ENCODE measurements at regions not wholly inside any gene's neighbourhood (a gene's known extent, or its start where the extent isn't known, plus 50 kb on each side); places are given as distances from the start of the nearest gene placed in this dataset.

DNA sequence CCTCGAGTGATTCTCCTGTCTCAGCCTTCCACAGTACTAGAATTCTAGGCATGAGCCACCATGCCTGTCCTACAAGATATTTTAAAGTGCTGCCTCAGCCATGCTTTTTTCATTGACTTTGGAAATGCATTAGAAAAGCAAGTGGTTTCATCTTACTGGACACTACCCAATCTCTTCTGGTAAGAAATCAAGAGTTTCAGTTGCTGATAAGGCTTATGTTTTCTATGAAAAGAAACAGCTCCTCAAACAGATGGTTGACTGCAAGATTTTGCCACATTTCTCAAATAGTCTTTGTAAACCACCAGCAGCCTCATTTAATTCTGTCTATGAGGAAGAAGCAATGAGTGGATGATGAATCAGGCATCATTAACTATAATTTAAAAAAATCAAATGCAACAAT lies 264.5 kb upstream of the LRP1B start:
- TF ChIP-seq POLR2A (IDR thresholded peaks at IDR 0.05) (no peak), CTCF (IDR thresholded peaks at IDR 0.05 in 4 of 5, conservative IDR thresholded peaks at IDR 0.05 in 1 of 5) (no peak)

Data from gastrocnemius medialis (tissue), 4 donors.